CD14-positive monocyte (primary cell): ENCODE measurements at regions not wholly inside any gene's neighbourhood (a gene's known extent, or its start where the extent isn't known, plus 50 kb on each side); places are given as distances from the start of the nearest gene placed in this dataset.

Source experiments
- DNase-seq, 3 donors: peaks; one replicate each; pipeline ENCODE4 v3.0.0-alpha.2; 2011 to 2022
- H2AFZ ChIP-seq: 2 replicates; pipeline ENCODE4 v1.6.0; 2012; ENCODE audit warnings: mild to moderate bottlenecking, low read depth, low read length, inconsistent platforms; ENCODE audit not compliant: insufficient read depth, poor library complexity, severe bottlenecking
- H3K27ac ChIP-seq, 2 donors: 1 replicate in 1 of 2; 2 replicates in 1 of 2; pipeline ENCODE4 v1.5.1; 2012 to 2013; ENCODE audit warnings: low read length in 2 of 2, control low read depth in 1 of 2, inconsistent platforms in 1 of 2, low read depth in 1 of 2, mild to moderate bottlenecking in 1 of 2
- H3K27me3 ChIP-seq, 2 donors: one replicate each; pipeline versions ENCODE4 v1.6.0 to v1.6.1; 2011 to 2013; ENCODE audit warnings: low read length in 2 of 2; ENCODE audit not compliant: control insufficient read depth in 2 of 2, insufficient read depth in 2 of 2
- H3K36me3 ChIP-seq, 2 donors: replicated peaks in 1 of 2; 1 replicate in 1 of 2; 2 replicates in 1 of 2; pipeline versions ENCODE4 v1.5.1 to v1.6.1; 2012 to 2013; ENCODE audit warnings: low read length in 2 of 2, control low read depth in 1 of 2, inconsistent platforms in 1 of 2, mild to moderate bottlenecking in 1 of 2; ENCODE audit not compliant: insufficient read depth in 2 of 2, control insufficient read depth in 1 of 2
- H3K4me1 ChIP-seq, 2 donors: 1 replicate in 1 of 2; 2 replicates in 1 of 2; pipeline versions ENCODE4 v1.5.1 to v1.6.1; 2012 to 2013; ENCODE audit warnings: low read length in 2 of 2, control low read depth in 1 of 2, inconsistent platforms in 1 of 2, mild to moderate bottlenecking in 1 of 2, moderate library complexity in 1 of 2; ENCODE audit not compliant: insufficient read depth in 2 of 2, control insufficient read depth in 1 of 2
- H3K4me2 ChIP-seq: replicated peaks from 2 replicates; pipeline ENCODE3; 2012; ENCODE audit warnings: low read length, moderate library complexity, mild to moderate bottlenecking; ENCODE audit not compliant: poor library complexity, severe bottlenecking; ENCODE audit errors: extremely low read depth
- H3K4me3 ChIP-seq, 3 experiments: fragments of 200-600 bp in 1 of 3; sonication (generic) in 1 of 3; replicated peaks in 1 of 3; 1 replicate in 2 of 3; 2 replicates in 1 of 3; pipeline ENCODE4 v1.5.1; 2011 to 2013; ENCODE audit warnings: low read length in 3 of 3, mild to moderate bottlenecking in 3 of 3, control low read depth in 2 of 3, low read depth in 2 of 3, inconsistent platforms in 1 of 3, moderate library complexity in 1 of 3
- H3K79me2 ChIP-seq: 2 replicates; pipeline ENCODE4 v1.6.0; 2012; ENCODE audit warnings: mild to moderate bottlenecking, control low read depth, inconsistent platforms, low read length, moderate library complexity; ENCODE audit not compliant: insufficient read depth
- H3K9ac ChIP-seq: 2 replicates; pipeline ENCODE4 v1.6.0; 2017; ENCODE audit warnings: low read length, mild to moderate bottlenecking; ENCODE audit not compliant: insufficient read depth, poor library complexity, severe bottlenecking
- H3K9me3 ChIP-seq, 2 donors: replicated peaks in 1 of 2; 1 replicate in 1 of 2; 2 replicates in 1 of 2; pipeline versions ENCODE4 v1.5.1 to v1.6.1; 2012 to 2013; ENCODE audit warnings: low read length in 2 of 2, control low read depth in 1 of 2; ENCODE audit not compliant: control insufficient read depth in 1 of 2, insufficient read depth in 1 of 2
- H4K20me1 ChIP-seq: 2 replicates; pipeline ENCODE4 v1.6.0; 2012; ENCODE audit warnings: mild to moderate bottlenecking, low read length, control low read depth, moderate library complexity; ENCODE audit not compliant: insufficient read depth
- H3K27ac Mint-ChIP-seq, 7 donors: one replicate each; pipeline ENCODE4 v1.8.0; 2020; ENCODE audit warnings: mild to moderate bottlenecking in 7 of 7, mixed read lengths in 7 of 7, moderate library complexity in 6 of 7, inconsistent platforms in 2 of 7
- H3K27me3 Mint-ChIP-seq, 3 donors: one replicate each; pipeline ENCODE4 v1.8.0; 2021 to 2022; ENCODE audit warnings: low read depth in 3 of 3, mild to moderate bottlenecking in 3 of 3, mixed read lengths in 3 of 3, moderate library complexity in 3 of 3, inconsistent platforms in 1 of 3
- H3K36me3 Mint-ChIP-seq, 2 donors: one replicate each; pipeline ENCODE4 v1.8.0; 2020; ENCODE audit warnings: mixed read lengths in 2 of 2, inconsistent platforms in 1 of 2, mild to moderate bottlenecking in 1 of 2
- H3K4me1 Mint-ChIP-seq: one replicate; pipeline ENCODE4 v1.8.0; 2020; ENCODE audit warnings: mild to moderate bottlenecking, mixed read lengths
- H3K4me3 Mint-ChIP-seq, 2 donors: one replicate each; pipeline ENCODE4 v1.8.0; 2020; ENCODE audit warnings: mild to moderate bottlenecking in 2 of 2, mixed read lengths in 2 of 2, moderate library complexity in 1 of 2
- H3K9me3 Mint-ChIP-seq, 7 donors: one replicate each; pipeline ENCODE4 v1.8.0; 2020 to 2022; ENCODE audit warnings: mixed read lengths in 7 of 7, mild to moderate bottlenecking in 6 of 7, moderate library complexity in 6 of 7, inconsistent platforms in 2 of 7
- CTCF ChIP-seq: fragments of 200-600 bp; IDR thresholded peaks from one replicate; pipeline ENCODE4 v1.8.0; 2022; ENCODE audit warnings: antibody characterized with exemption, mild to moderate bottlenecking
- WGBS: methylation state at CpG from one replicate; pipeline ENCODE4 v1.1.5; 2013; ENCODE audit warnings: missing lambda C conversion rate; ENCODE audit not compliant: insufficient coverage; 5-methylcytosine and 5-hydroxymethylcytosine counted together
- intact Hi-C, 2 donors: fragments of 100-400 bp; cut with micrococcal nuclease; formaldehyde crosslinking; loops; one replicate each; pipeline versions ENCODE4 v1.15.0 to v1.15.1; 2023

GRCh38 chr7:25575634-25576033 lies 347.3 kb upstream of the NPVF start:
- intact Hi-C loops, result no loop called here
- Histone ChIP-seq H3K4me3 (no peak overlapping the region), H2AFZ (no peak overlapping the region), H3K79me2 (no peaks in the 10 kb centered on the region), H3K36me3 (no peaks in the 10 kb centered on the region), H3K27ac (no peak overlapping the region), H3K4me1 (no peaks in the 10 kb centered on the region), H3K4me2 (no peak overlapping the region), H3K27me3 (no peaks in the 10 kb centered on the region), H3K9me3 (no peaks in the 10 kb centered on the region), H4K20me1 (no peaks in the 10 kb centered on the region), H3K9ac (no peak overlapping the region)
- Mint-ChIP-seq H3K9me3 (no peaks in the 10 kb centered on the region), H3K27ac (no peak overlapping the region), H3K4me1 (no peaks in the 10 kb centered on the region), H3K27me3 (peaks cover 1 to 6% (median 4%) of the 10 kb centered on the region in 3 donors), H3K4me3 (no peak overlapping the region), H3K36me3 (no peaks in the 10 kb centered on the region)
- DNase-seq, result no peak
- no CpG with 5 or more reads among the region's 4 CpGs for WGBS
- TF ChIP-seq CTCF, result no peak

DNA sequence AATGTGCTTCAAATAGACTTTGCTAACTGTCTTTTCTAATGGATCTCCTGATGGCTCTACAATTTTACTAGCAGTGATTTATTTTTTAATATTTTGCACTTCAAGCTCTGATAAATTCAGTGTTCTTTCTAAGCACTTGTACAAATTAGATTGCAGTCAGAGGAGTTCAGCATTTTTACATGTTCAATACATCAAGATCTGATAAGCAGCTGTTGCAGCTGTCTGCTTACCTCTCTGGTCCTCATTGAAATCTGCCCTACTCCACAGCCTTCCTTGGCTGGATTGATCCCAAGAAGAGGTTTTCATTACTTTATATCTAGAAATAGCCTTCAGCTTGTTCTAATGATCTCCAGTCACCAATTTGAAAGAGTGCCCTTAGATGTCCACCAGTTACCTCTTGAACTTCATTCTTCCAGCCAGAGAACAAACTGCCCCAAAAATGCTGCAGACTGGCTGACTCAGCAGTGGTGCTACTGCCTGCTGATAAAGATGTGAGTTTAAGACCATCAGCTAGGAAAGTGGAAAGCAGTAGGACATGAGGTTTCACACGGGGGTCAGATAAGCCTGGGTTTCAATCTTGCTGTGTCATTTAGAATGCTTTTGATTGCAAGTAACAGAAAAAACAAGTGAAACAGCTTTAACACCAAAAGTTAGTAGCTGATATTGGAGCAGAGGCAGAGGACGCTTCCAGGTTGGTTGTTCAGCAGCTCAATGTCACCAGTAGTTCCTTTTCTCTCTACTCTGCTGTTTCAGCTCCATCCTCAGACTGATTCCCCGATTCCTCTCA lies 350.9 kb upstream of the NPVF start:
- Histone ChIP-seq H2AFZ (no peak overlapping the region), H3K27me3 (no peaks in the 10 kb centered on the region), H4K20me1 (no peaks in the 10 kb centered on the region), H3K4me3 (no peak overlapping the region), H3K4me2 (no peak overlapping the region), H3K9ac (no peak overlapping the region), H3K27ac (no peak overlapping the region), H3K9me3 (no peaks in the 10 kb centered on the region), H3K36me3 (no peaks in the 10 kb centered on the region), H3K4me1 (no peaks in the 10 kb centered on the region), H3K79me2 (no peaks in the 10 kb centered on the region)
- Mint-ChIP-seq H3K9me3 (no peaks in the 10 kb centered on the region), H3K4me1 (no peaks in the 10 kb centered on the region), H3K4me3 (no peak overlapping the region), H3K36me3 (no peaks in the 10 kb centered on the region), H3K27ac (no peak overlapping the region), H3K27me3 (peaks cover 0 to 5% (median 3%) of the 10 kb centered on the region in 3 donors)
- 63% methylated on average over 3 of the region's 3 CpGs for WGBS
- no peak for DNase-seq
- intact Hi-C loops, result no loop called here
- TF ChIP-seq CTCF, result no peak
